ENCODE measurements at regions not wholly inside any gene's neighbourhood (a gene's known extent, or its start where the extent isn't known, plus 50 kb on each side); places are given as distances from the start of the nearest gene placed in this dataset.
"Not testable (repeated sequence)": the region's sequence is repeated elsewhere in the genome, so short reads cannot be mapped to it uniquely, and the experiment has no call there.

- TF ChIP-seq WRNIP1 (IDR thresholded peaks at IDR 0.05; ENCODE audit: borderline replicate concordance, low read depth, low read length), result no peak
Measured at GRCh38 chr6:18654821-18655220, 267.7 kb downstream of the RNF144B start (continued).

- ATAC-seq (no peak), FAIRE-seq (no peak), DNase-seq (ENCODE audit: low read depth, low spot score) (no peak)
- H3K4me1 ChIP-seq (ENCODE audit: control insufficient read depth, insufficient read depth, low read length), result no peaks in the 10 kb centered on the region
- no peaks in the 10 kb centered on the region for H3K9me3 ChIP-seq (replicated peaks; ENCODE audit: control insufficient read depth, insufficient read depth, low read length)
- H3K4me3 ChIP-seq, result no peak overlapping the region
- no peak overlapping the region for H3K4me2 ChIP-seq (ENCODE audit: control insufficient read depth, insufficient read depth)
- TF ChIP-seq RAD51 (IDR thresholded peaks at IDR 0.05) (no peak), RELA (IDR thresholded peaks at IDR 0.05; ENCODE audit: borderline replicate concordance, partially characterized antibody) (no peak)
- no peaks in the 10 kb centered on the region for H3K36me3 ChIP-seq (ENCODE audit: control insufficient read depth in 2 of 2, insufficient read depth in 2 of 2, low read length in 1 of 2)
- no peak overlapping the region for H2AFZ ChIP-seq (ENCODE audit: control insufficient read depth, low read depth, low read length)
- SMC1A ChIA-PET (ENCODE audit: uncharacterized antibody, unreplicated experiment), result no interaction called here
- CTCF ChIA-PET, result no interaction called here
- BruUV-seq (replicated peaks), result no TSS peak
- in situ Hi-C loops (cut with MboI) (no loop called here), intact Hi-C loops (cut with micrococcal nuclease; ENCODE audit: unreplicated experiment) (no loop called here)
- H3K79me2 ChIP-seq (ENCODE audit: control insufficient read depth, insufficient read depth, low read length), result no peaks in the 10 kb centered on the region
- 30% methylated on average over 5 of the region's 5 CpGs for WGBS (ENCODE audit: insufficient coverage, insufficient replicate concordance, low lambda C conversion rate, missing lambda C conversion rate)
- H3K27ac ChIP-seq (ENCODE audit: control insufficient read depth, insufficient read depth), result no peak overlapping the region
- POLR2A ChIA-PET, result no interaction called here
- RAD21 ChIA-PET (ENCODE audit: unreplicated experiment), result no interaction called here
- no peaks in the 10 kb centered on the region for H4K20me1 ChIP-seq (ENCODE audit: control insufficient read depth, insufficient read depth)
- no peaks in the 10 kb centered on the region for H3K27me3 ChIP-seq (replicated peaks in 1 of 2; ENCODE audit: control insufficient read depth in 2 of 2, insufficient read depth in 2 of 2, low read length in 1 of 2)
- no peak overlapping the region for H3K9ac ChIP-seq (ENCODE audit: control insufficient read depth, insufficient read depth, low read length)
Measured at GRCh38 chr6:18656506-18656905, 269.4 kb downstream of the RNF144B start.

GRCh38 chr6:18659994-18660393 lies 272.8 kb downstream of the RNF144B start:
- H3K36me3 ChIP-seq (ENCODE audit: control insufficient read depth in 2 of 2, insufficient read depth in 2 of 2, low read length in 1 of 2); BruUV-seq (replicated peaks); H3K4me3 ChIP-seq; H2AFZ ChIP-seq (ENCODE audit: control insufficient read depth, low read depth, low read length); in situ Hi-C loops (cut with MboI); H3K79me2 ChIP-seq (ENCODE audit: control insufficient read depth, insufficient read depth, low read length); H3K27ac ChIP-seq (ENCODE audit: control insufficient read depth, insufficient read depth); SMC1A ChIA-PET (ENCODE audit: uncharacterized antibody, unreplicated experiment); POLR2A ChIA-PET; H3K4me1 ChIP-seq (ENCODE audit: control insufficient read depth, insufficient read depth, low read length); intact Hi-C loops (cut with micrococcal nuclease; ENCODE audit: unreplicated experiment); RAD21 ChIA-PET (ENCODE audit: unreplicated experiment); H3K9me3 ChIP-seq (replicated peaks; ENCODE audit: control insufficient read depth, insufficient read depth, low read length); H3K27me3 ChIP-seq (replicated peaks in 1 of 2; ENCODE audit: control insufficient read depth in 2 of 2, insufficient read depth in 2 of 2, low read length in 1 of 2); FAIRE-seq; H4K20me1 ChIP-seq (ENCODE audit: control insufficient read depth, insufficient read depth); H3K9ac ChIP-seq (ENCODE audit: control insufficient read depth, insufficient read depth, low read length); H3K4me2 ChIP-seq (ENCODE audit: control insufficient read depth, insufficient read depth); ATAC-seq; DNase-seq (ENCODE audit: low read depth, low spot score): not testable (repeated sequence)
- CTCF ChIA-PET, result interaction anchor here (1.4 kb wide), 1 partner anchor 11 kb away, joined by 4 read pairs; no protein-coding TSS in a partner anchor
- WGBS (ENCODE audit: insufficient coverage, insufficient replicate concordance, low lambda C conversion rate, missing lambda C conversion rate), result 29% methylated on average over 5 of the region's 5 CpGs

All from GM12878 (cell line).